ENCODE measurements at regions not wholly inside any gene's neighbourhood (a gene's known extent, or its start where the extent isn't known, plus 50 kb on each side); places are given as distances from the start of the nearest gene placed in this dataset.

DNA sequence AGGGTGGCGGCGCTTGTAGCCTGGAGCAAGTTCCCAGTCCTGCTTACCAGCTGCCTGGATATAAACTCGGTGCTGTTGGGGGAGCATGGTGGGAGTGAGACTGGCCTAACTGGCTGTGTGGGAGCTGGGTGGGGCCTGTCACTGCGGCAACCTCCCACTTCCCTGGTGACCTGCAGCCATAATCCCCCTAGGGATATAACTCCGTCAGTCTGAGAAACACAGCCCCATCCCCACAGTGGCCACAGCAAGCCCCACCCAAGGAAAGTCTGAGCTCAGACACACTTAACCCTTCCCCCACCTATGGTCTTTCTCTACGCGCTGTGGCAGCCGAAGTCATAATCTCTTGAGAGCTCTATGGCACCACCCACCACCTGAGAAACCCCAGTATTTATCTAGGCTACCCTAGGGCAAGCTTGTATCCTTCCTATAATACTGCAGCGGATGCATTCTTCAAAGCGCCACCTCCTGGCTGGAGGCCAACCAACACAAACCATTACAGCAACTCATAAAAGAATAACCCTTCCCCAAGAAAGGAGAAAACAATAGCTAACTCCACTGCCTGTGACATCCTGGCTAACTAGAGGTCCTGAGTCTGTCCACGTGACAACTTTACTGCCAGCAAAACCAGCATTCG lies 57.4 kb downstream of the ZNF648 start:
- no peak for DNase-seq
- TF ChIP-seq POLR2A (IDR thresholded peaks at IDR 0.05; ENCODE audit: low read length) (no peak), GATA1 (IDR thresholded peaks at IDR 0.05; ENCODE audit: low read depth, low read length) (no peak)

DNA sequence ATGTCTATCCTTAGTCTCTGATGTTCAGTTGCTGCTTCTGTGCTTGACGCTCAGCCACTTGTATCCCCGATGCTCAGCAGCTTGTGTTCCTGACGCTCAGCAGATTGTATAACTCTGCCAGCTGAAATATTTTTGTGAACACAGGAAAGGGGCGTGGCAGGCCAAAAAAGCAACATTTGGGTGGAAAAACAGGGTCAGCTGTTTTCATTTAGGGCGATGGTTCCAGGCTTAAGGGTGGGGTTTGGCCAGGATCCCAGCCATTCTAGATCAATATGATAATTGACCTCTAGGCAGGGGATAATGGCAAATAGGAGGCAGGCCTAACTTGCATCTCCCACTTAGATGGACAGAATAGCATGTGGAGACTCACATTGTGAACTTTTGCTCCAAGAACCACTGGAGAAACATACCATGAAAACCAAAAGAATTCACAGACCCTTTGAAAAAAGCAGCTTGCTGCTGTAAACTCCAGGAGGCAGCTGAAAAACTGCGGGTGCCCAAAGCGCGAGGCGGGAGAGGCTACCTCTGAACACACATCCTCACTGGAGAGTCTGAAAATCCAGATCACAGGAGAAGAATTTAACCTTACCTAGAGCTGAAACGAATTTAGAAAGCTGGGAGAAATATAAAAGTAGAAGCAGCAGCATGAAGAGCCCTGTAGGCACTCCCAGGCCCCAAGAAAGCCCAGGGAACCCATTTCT lies 58.3 kb downstream of the ZNF648 start:
- no peak for DNase-seq
- TF ChIP-seq GATA1 (IDR thresholded peaks at IDR 0.05; ENCODE audit: low read depth, low read length) (no peak), POLR2A (IDR thresholded peaks at IDR 0.05; ENCODE audit: low read length) (no peak)

DNA sequence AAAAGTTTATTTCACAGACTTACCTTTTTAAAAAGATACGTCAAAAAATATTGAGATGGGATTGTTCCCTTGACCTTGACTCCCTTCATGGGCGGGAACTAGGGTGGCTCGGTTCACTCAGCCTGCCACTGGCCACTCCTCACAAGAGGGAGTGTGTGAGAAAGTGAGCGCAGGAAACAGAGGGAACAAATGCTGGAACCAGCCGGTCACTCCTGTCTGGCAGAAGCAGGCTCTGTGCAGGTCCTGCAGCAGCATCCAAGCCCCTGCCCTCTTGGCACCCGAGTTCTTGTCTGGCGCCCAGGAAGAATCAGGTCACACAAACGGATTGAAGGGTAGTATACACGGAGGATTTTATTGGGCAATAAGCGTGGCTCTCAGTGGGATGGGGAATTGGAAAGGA lies 58.9 kb downstream of the ZNF648 start:
- TF ChIP-seq POLR2A (IDR thresholded peaks at IDR 0.05; ENCODE audit: low read length) (no peak), GATA1 (IDR thresholded peaks at IDR 0.05; ENCODE audit: low read depth, low read length) (no peak)
- DNase-seq = no peak

DNA sequence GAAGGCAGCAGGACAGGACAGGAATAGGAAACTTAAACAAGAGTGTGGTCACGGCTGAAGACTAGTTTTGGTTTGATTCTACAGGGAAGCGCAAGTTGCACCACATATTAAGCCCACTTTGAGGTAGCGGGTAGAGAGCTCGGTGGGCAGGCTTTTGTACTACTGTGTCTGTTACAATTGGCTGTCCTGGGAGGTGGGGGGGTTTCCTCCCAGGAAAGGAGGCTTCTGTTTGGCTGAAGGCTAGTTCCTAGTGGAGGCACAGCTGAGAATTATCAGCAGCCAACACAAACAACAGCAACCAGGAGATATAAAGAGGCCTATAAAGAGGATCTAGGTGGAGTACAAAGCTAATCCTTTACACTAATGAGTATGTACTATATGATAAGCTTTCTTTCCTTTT lies 62.7 kb downstream of the ZNF648 start:
- TF ChIP-seq POLR2A (IDR thresholded peaks at IDR 0.05; ENCODE audit: low read length) = no peak
- no peak for TF ChIP-seq GATA1 (IDR thresholded peaks at IDR 0.05; ENCODE audit: low read depth, low read length)

DNA sequence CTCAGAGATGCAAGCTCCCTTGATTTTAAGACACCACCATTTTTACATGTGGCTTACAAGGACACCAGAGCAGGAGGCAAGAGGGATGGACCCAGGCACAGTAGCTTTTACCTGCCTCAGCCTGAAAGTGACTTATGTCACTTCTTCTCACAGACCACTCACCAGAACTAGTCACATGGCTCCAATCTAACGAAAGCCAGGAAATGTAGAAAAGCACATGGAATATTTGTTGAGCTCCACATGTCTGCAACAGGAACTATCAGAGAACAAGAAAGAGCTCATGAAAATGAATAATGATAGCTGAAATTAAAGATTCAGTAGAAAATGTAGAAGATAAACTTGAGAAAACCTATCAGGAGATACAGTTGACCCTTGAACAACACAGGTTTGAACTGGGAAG lies 69.4 kb downstream of the ZNF648 start:
- no peak for DNase-seq
- TF ChIP-seq POLR2A (IDR thresholded peaks at IDR 0.05; ENCODE audit: low read length) (no peak), GATA1 (IDR thresholded peaks at IDR 0.05; ENCODE audit: low read depth, low read length) (no peak)

More for the DNA sequence above, 62.7 kb downstream of the ZNF648 start:
- DNase-seq = peak in 1 of 2 experiments; percentile 8

DNA sequence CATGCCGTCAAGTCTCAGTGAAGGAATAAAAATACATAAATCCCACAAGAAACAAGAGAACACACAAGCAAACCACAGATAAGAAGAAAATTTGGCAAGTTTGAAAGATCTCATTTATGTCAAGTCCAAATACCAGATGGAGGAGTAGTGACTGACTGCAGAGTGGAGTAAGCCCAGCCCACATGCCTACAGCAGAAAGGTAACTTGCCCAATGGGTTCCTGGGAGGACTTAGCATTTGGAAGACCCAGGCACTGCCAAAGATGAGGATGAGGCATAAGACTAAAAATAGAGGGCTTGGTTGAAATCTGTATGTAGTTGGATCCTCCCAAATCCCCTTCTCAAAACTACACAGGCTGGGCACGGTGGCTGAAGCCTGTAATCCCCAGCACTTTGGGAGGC lies 70.8 kb downstream of the ZNF648 start:
- no peak for DNase-seq
- TF ChIP-seq GATA1 (IDR thresholded peaks at IDR 0.05; ENCODE audit: low read depth, low read length) = no peak
- no peak for TF ChIP-seq POLR2A (IDR thresholded peaks at IDR 0.05; ENCODE audit: low read length)

DNA sequence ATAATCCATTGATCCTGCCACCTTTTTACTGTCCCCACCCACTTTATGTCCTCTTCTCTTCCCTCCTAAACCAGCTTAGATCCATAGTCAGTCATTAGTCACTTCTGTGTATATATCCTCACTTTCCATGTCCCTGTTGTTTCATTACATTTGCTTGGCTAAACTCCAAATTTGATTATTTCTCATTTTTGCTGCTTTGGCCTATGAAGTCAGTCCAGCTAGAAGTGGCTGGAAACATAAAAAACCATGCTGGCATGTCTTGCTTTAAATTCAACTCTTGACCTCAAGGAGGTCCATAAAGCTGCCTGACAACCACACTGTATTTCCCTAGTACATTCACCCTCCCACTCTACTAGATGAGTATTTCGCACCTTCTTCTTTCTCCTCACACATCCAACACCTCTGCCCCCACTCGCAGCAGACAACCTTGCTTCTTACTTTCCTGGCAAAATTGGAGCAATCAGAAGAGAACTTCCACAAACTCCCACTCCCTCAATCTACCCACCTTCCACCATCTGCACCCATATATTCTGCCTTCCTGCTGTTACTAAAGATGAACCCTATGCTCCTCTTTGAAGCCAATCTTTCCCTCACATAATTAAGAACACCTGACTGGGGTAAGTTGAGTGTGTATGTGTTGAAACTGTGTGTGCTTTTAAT lies 72.1 kb downstream of the ZNF648 start:
- DNase-seq = no peak
- TF ChIP-seq GATA1 (IDR thresholded peaks at IDR 0.05; ENCODE audit: low read depth, low read length) (no peak), POLR2A (IDR thresholded peaks at IDR 0.05; ENCODE audit: low read length) (no peak)

DNA sequence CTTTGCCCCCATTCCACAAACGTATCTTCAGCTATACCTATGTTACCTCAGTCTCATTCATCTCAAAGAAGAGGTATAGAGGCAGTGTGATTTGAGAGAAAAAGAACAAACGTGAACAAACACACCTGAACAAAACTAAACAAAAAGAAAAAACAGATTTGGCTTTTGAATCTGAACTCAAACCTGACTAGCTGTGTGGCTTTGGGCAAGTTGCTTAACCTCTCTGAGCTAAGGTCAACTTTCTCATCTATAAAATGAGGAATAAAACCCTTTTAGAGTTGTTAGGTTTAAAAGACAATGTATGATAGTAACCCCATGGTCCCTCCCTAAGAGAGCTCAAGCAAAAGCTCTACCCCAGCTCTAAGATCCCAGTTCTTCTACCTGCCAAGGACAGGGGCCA lies 73.5 kb downstream of the ZNF648 start:
- no peak for TF ChIP-seq POLR2A (IDR thresholded peaks at IDR 0.05; ENCODE audit: low read length)
- TF ChIP-seq GATA1 (IDR thresholded peaks at IDR 0.05; ENCODE audit: low read depth, low read length) = no peak
- no peak for DNase-seq

DNA sequence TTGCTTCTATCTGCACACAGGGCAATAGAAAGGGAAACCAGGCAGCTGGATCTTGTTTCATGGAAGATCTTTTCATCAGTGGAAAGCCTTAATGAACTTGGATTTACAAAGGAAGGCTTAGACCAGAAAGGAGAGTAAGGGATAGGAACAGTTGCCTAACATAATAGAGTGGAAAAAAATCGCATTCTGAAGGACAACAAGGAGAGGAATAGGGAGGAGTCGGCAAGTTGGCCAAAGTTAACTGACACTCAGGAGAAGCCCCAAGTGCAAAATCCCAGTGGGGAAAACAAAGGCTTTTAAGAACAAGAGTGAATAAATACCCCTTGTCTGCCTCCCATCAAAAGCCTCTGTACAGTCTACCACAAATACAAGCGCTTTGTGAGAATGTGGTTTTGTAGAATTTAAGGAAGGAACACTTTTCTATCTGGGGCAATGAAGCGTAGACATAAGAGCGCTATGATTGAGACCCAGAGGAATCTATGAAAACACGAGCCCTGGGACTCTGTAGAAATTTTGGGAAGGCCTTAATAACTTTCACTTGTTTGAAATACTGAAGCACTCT lies 74.1 kb downstream of the ZNF648 start:
- no peak for DNase-seq
- no peak for TF ChIP-seq GATA1 (IDR thresholded peaks at IDR 0.05; ENCODE audit: low read depth, low read length)
- TF ChIP-seq POLR2A (IDR thresholded peaks at IDR 0.05; ENCODE audit: low read length) = no peak

DNA sequence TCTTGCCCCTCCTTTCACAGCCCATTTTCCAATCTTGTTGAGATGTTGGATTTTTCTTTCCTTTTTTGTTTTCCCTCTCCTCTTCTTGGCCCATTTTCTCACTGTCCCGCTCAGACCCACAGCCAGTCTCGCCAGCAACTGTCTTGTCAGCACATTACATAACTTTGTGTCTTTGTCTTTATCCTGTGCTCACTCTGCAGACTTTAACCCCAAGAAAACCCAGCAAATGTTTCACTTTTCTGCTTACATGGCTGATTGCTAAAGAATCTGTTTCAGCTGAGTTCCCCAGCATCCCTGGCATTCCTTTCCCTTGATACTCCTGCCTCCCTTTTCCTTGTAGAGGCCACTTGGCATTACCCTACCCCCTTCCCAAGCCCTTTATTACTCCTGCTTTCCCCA lies 74.6 kb downstream of the ZNF648 start:
- no peak for DNase-seq
- TF ChIP-seq GATA1 (IDR thresholded peaks at IDR 0.05; ENCODE audit: low read depth, low read length) = no peak
- TF ChIP-seq POLR2A (IDR thresholded peaks at IDR 0.05; ENCODE audit: low read length) = no peak

DNA sequence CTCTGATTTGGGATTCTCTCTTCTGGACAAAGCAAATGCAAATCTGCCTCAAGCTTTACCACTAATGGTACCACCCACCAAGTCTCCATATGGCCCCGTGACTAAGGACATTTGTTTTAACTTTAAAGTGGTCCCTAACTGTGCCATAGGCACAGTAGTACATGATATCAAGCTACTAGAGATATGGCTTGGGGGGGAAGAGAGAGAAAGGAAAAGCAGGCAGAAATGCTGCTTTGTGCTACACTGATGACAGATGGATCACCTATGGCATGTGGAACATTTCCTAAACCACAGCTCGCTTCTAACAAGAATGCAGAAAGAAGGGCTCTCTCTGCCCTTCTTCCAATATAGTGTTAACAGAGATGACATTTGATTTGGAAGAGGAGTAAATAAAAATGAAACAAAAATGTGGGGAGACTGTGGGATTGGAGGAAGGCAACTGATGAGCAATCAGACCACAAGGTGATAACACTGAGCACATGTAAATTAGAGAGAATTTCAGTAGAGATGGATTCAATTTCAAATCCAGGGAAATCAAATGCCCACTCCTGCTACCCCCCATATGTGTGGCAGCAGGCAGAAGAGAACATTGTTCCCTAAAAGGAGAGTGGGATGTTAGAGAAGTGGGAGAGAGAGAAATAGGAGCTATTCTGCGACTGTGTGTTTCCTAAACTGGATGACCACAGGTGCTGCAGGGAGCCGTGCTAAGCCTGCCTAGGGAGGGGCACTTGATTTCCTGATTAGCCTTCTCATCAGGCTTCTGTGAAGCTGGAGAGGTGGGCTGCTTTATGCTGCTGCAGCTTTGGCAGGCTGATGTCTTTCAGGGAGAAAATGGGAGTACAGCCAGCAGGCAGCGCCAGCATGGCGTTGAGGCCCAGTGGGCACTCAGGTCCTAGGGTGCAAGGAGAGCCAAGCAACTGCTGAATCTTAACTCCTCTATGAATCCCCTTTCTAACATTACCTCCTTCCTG lies 75.3 kb downstream of the ZNF648 start:
- DNase-seq = no peak
- TF ChIP-seq POLR2A (IDR thresholded peaks at IDR 0.05; ENCODE audit: low read length) (no peak), GATA1 (IDR thresholded peaks at IDR 0.05; ENCODE audit: low read depth, low read length) (no peak)

DNA sequence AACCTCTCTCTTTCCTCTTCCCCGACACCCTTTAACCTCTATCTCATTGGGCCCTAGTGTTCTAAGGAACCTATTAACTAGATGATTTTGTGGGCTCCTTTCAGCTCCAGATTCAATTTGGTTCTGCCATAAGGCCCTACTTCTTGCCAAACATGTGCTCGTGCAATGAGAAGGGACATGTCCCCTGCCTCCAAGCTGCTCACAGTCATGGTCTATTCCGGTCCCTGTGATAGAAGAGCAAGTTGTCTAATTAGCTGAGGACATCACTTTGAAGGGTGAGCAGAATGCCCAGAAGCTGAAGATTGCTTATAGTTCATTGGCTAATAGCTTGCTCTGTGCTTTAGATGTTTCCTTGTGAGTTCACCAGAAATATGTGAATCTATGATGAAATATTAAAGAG lies 76.2 kb downstream of the ZNF648 start:
- no peak for TF ChIP-seq POLR2A (IDR thresholded peaks at IDR 0.05; ENCODE audit: low read length)
- TF ChIP-seq GATA1 (IDR thresholded peaks at IDR 0.05; ENCODE audit: low read depth, low read length) = no peak
- DNase-seq = no peak

DNA sequence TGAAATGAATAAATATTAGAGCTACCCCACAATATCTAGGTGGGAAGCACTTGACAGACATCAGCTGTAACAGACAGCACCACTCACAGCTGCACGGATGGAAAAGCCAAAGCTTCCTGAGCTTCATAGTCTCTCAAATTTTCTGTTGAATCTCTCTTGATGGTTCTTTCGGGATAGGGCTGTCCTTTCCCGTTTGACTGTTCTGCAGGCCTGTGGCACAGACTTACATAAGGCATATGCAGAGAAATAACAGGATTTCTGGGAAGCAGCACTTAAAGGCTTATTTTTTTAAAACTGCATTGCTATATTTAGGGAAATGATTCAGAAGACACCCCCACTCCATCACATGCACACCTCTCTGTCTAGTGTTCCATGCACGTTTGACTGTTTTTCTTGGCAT lies 77.5 kb downstream of the ZNF648 start:
- TF ChIP-seq GATA1 (IDR thresholded peaks at IDR 0.05; ENCODE audit: low read depth, low read length) (no peak), POLR2A (IDR thresholded peaks at IDR 0.05; ENCODE audit: low read length) (no peak)
- DNase-seq = no peak

Measured in erythroblast (primary cell).